ENCODE measurements at regions not wholly inside any gene's neighbourhood (a gene's known extent, or its start where the extent isn't known, plus 50 kb on each side); places are given as distances from the start of the nearest gene placed in this dataset.

DNA sequence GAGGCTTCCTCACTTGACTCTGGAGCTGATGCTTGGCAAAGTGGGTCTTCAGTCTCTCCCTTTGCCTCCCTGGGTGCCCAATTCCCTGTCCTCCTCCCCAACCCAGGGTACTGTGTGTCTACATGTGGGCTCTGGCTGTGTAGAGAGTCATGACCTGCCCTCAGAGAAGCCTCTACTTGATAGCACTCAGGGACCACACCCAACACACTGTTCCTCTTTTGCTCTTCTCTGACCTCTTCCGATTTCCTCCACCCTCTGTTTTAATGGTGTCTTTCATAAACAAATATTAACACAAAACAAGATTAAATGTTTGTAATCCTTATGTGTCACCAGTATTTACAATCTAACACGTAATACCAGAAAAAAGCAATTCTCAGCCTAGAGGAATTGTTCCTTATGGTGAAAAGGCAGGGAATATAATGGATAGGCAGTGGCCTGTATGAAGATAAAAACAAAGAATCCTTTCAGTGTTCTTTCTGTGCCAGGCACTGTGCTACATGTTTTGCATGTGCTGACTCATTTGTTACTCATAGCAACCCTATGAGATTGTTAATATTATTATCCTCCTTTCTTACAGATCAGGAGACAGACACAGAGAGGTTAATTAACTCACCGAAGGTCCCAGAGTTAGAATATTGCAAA, 58.2 kb downstream of the HSD3B1 start:
- peak overlapping the region; percentile 63 for H3K4me3 Mint-ChIP-seq
- DNase-seq (peak; percentile 30), ATAC-seq (ENCODE audit: low read depth) (peak; percentile 57)
- Histone ChIP-seq H3K4me1 (ENCODE audit: control insufficient read depth in 2 of 2, insufficient read depth in 2 of 2, low read length in 2 of 2) (peaks cover 4 to 33% of the 10 kb centered on the region in 2 donors), H3K9me3 (ENCODE audit: control extremely low read depth in 1 of 3, control insufficient read depth in 2 of 3, insufficient read depth in 1 of 3, low read length in 2 of 3) (no peaks in the 10 kb centered on the region), H3K36me3 (replicated peaks in 1 of 2; ENCODE audit: control extremely low read depth in 1 of 2, control insufficient read depth in 1 of 2, extremely low read depth in 1 of 2, insufficient read depth in 2 of 2, low read length in 1 of 2) (no peaks in the 10 kb centered on the region), H3K27me3 (replicated peaks in 1 of 4; ENCODE audit: control extremely low read depth in 1 of 4, control insufficient read depth in 3 of 4, insufficient read depth in 4 of 4, low read length in 3 of 4) (no peaks in the 10 kb centered on the region), H3K9ac (ENCODE audit: low read length) (peak overlapping the region; percentile 11), H3K4me3 (ENCODE audit: control extremely low read depth in 1 of 5, extremely low read depth in 1 of 5, insufficient read depth in 1 of 5, low read depth in 2 of 5, low read length in 4 of 5) (no peak overlapping the region), H3K4me2 (replicated peaks; ENCODE audit: low read depth, low read length, poor library complexity, severe bottlenecking) (peak overlapping the region; percentile 28), H3K27ac (ENCODE audit: low read length in 2 of 2) (peak overlapping the region; percentile 64 to 85), H3K79me2 (ENCODE audit: control insufficient read depth, insufficient read depth, low read length) (no peaks in the 10 kb centered on the region), H4K20me1 (ENCODE audit: control insufficient read depth, insufficient read depth, low read length, poor library complexity, severe bottlenecking) (no peaks in the 10 kb centered on the region), H2AFZ (ENCODE audit: insufficient read depth, low read depth, low read length, poor library complexity, severe bottlenecking) (no peak overlapping the region)
- intact Hi-C loops (cut with micrococcal nuclease) = no loop called here
- CTCF ChIA-PET = no interaction called here
- H3K4me1 Mint-ChIP-seq = peaks cover 29% of the 10 kb centered on the region
- no CpG with 5 or more reads among the region's 3 CpGs for WGBS (ENCODE audit: insufficient coverage)
- peaks cover 5% of the 10 kb centered on the region for H3K27me3 Mint-ChIP-seq
- peak overlapping the region; percentile 89 for H3K27ac Mint-ChIP-seq
- H3K9me3 Mint-ChIP-seq (ENCODE audit: insufficient read depth) = no peaks in the 10 kb centered on the region
- POLR2A ChIA-PET = no interaction called here
- TF ChIP-seq, protein P1, sequence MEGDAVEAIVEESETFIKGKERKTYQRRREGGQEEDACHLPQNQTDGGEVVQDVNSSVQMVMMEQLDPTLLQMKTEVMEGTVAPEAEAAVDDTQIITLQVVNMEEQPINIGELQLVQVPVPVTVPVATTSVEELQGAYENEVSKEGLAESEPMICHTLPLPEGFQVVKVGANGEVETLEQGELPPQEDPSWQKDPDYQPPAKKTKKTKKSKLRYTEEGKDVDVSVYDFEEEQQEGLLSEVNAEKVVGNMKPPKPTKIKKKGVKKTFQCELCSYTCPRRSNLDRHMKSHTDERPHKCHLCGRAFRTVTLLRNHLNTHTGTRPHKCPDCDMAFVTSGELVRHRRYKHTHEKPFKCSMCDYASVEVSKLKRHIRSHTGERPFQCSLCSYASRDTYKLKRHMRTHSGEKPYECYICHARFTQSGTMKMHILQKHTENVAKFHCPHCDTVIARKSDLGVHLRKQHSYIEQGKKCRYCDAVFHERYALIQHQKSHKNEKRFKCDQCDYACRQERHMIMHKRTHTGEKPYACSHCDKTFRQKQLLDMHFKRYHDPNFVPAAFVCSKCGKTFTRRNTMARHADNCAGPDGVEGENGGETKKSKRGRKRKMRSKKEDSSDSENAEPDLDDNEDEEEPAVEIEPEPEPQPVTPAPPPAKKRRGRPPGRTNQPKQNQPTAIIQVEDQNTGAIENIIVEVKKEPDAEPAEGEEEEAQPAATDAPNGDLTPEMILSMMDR (IDR thresholded peaks at IDR 0.05) = no peak
- TF ChIP-seq EZH2 (IDR thresholded peaks at IDR 0.05; ENCODE audit: borderline replicate concordance, insufficient read depth, low read depth, low read length, poor library complexity, severe bottlenecking) = no peak

DNA sequence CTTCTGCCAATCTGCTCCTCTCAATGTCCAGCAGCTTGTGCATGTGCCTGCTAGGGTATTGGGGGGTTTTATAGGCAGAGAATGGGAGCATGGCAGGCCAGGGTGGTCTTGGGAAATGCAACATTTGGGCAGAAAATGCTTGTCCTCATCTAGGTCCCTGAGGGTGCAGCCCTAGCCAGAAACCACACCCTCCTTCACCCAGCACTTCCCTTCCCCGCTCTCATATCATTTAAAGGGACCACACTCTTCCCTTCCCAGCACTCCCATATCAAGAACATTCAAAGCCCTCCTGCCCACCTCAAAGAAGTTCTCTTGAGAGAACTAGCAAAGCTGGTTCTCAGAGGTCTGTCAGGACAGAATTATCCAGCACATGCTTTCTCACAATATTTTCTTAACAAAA, 62.1 kb downstream of the HSD3B1 start:
- ATAC-seq (ENCODE audit: low read depth) = no peak
- Histone ChIP-seq H3K9ac (ENCODE audit: low read length) (no peak overlapping the region), H3K79me2 (ENCODE audit: control insufficient read depth, insufficient read depth, low read length) (no peaks in the 10 kb centered on the region), H3K4me1 (ENCODE audit: control insufficient read depth in 2 of 2, insufficient read depth in 2 of 2, low read length in 2 of 2) (peaks cover 4 to 31% of the 10 kb centered on the region in 2 donors), H3K4me3 (ENCODE audit: control extremely low read depth in 1 of 5, extremely low read depth in 1 of 5, insufficient read depth in 1 of 5, low read depth in 2 of 5, low read length in 4 of 5) (no peak overlapping the region), H2AFZ (ENCODE audit: insufficient read depth, low read depth, low read length, poor library complexity, severe bottlenecking) (no peak overlapping the region), H3K27ac (ENCODE audit: low read length in 2 of 2) (no peak overlapping the region), H3K4me2 (replicated peaks; ENCODE audit: low read depth, low read length, poor library complexity, severe bottlenecking) (no peak overlapping the region), H3K27me3 (replicated peaks in 1 of 4; ENCODE audit: control extremely low read depth in 1 of 4, control insufficient read depth in 3 of 4, insufficient read depth in 4 of 4, low read length in 3 of 4) (peaks cover 0 to 2% (median 0%) of the 10 kb centered on the region in 4 experiments), H4K20me1 (ENCODE audit: control insufficient read depth, insufficient read depth, low read length, poor library complexity, severe bottlenecking) (no peaks in the 10 kb centered on the region), H3K36me3 (replicated peaks in 1 of 2; ENCODE audit: control extremely low read depth in 1 of 2, control insufficient read depth in 1 of 2, extremely low read depth in 1 of 2, insufficient read depth in 2 of 2, low read length in 1 of 2) (no peaks in the 10 kb centered on the region), H3K9me3 (ENCODE audit: control extremely low read depth in 1 of 3, control insufficient read depth in 2 of 3, insufficient read depth in 1 of 3, low read length in 2 of 3) (no peaks in the 10 kb centered on the region)
- peaks cover 5% of the 10 kb centered on the region for H3K27me3 Mint-ChIP-seq
- H3K4me1 Mint-ChIP-seq = peaks cover 27% of the 10 kb centered on the region
- 21% methylated on average over 1 of the region's 1 CpG for WGBS (ENCODE audit: insufficient coverage)
- DNase-seq = no peak
- H3K4me3 Mint-ChIP-seq = peak overlapping the region; percentile 24
- no peak overlapping the region for H3K27ac Mint-ChIP-seq
- H3K9me3 Mint-ChIP-seq (ENCODE audit: insufficient read depth) = no peaks in the 10 kb centered on the region
- POLR2A ChIA-PET = no interaction called here
- intact Hi-C loops (cut with micrococcal nuclease) = no loop called here
- CTCF ChIA-PET = interaction anchor here (0.6 kb wide), 1 partner anchor 8 kb away, joined by 3 read pairs; no protein-coding TSS in a partner anchor
- TF ChIP-seq EZH2 (IDR thresholded peaks at IDR 0.05; ENCODE audit: borderline replicate concordance, insufficient read depth, low read depth, low read length, poor library complexity, severe bottlenecking) = no peak
- TF ChIP-seq, protein P1 (IDR thresholded peaks at IDR 0.05) = no peak
